ENCODE measurements at regions not wholly inside any gene's neighbourhood (a gene's known extent, or its start where the extent isn't known, plus 50 kb on each side); places are given as distances from the start of the nearest gene placed in this dataset.

DNA sequence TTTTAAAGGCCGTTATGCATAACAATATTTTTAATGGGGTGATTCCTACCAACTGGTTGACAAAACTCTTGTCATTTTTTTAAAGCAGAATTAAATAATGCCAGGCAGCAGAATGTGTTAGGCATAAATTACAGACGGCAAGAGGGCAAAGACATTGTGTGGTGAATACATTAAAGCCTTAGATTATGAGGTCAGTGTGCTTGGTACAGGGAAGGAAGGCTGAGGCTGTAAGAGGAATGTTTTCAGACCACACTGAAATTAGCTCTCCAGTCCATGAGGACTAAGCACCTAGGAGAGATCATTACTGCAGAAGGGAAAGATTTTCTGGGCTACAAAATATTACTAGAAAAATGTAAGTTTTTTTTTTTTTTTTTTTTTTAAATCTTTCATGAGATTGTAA, 312.8 kb upstream of the PRKCQ start:
- ATAC-seq (no peak), DNase-seq (no peak)
- Histone ChIP-seq H3K27me3 (ENCODE audit: low read length) (peaks cover 5% of the 10 kb centered on the region; the same call in 1 of the 2 replicates), H3K9me3 (ENCODE audit: low read length) (no peaks in the 10 kb centered on the region), H3K9ac (ENCODE audit: low read length) (no peak overlapping the region), H2AFZ (ENCODE audit: low read length) (no peak overlapping the region), H3K79me2 (ENCODE audit: low read length) (no peaks in the 10 kb centered on the region), H3K36me3 (ENCODE audit: low read depth, low read length) (no peaks in the 10 kb centered on the region), H3K4me1 (ENCODE audit: insufficient read depth, low read length) (no peaks in the 10 kb centered on the region), H3K4me3 (ENCODE audit: low read length) (no peak overlapping the region), H3K9me2 (replicated peaks; ENCODE audit: low read length) (no peaks in the 10 kb centered on the region), H3K4me2 (ENCODE audit: low read length) (no peak overlapping the region), H3K27ac (ENCODE audit: low read length) (no peak overlapping the region), H4K20me1 (ENCODE audit: low read length) (no peaks in the 10 kb centered on the region), H3F3A (ENCODE audit: low read length, unreplicated experiment) (no peaks in the 10 kb centered on the region)
- no TSS peak for BruUV-seq (replicated peaks)
- ChIA-PET POLR2A (ENCODE audit: unreplicated experiment) (no interaction called here), CTCF (no interaction called here)
- intact Hi-C loops (cut with micrococcal nuclease), result no loop called here
- TF ChIP-seq EZH2phosphoT487 (IDR thresholded peaks at IDR 0.05; ENCODE audit: borderline replicate concordance, low read length), result no peak
- TF ChIP-seq, protein P1, sequence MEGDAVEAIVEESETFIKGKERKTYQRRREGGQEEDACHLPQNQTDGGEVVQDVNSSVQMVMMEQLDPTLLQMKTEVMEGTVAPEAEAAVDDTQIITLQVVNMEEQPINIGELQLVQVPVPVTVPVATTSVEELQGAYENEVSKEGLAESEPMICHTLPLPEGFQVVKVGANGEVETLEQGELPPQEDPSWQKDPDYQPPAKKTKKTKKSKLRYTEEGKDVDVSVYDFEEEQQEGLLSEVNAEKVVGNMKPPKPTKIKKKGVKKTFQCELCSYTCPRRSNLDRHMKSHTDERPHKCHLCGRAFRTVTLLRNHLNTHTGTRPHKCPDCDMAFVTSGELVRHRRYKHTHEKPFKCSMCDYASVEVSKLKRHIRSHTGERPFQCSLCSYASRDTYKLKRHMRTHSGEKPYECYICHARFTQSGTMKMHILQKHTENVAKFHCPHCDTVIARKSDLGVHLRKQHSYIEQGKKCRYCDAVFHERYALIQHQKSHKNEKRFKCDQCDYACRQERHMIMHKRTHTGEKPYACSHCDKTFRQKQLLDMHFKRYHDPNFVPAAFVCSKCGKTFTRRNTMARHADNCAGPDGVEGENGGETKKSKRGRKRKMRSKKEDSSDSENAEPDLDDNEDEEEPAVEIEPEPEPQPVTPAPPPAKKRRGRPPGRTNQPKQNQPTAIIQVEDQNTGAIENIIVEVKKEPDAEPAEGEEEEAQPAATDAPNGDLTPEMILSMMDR (conservative IDR thresholded peaks at IDR 0.05; ENCODE audit: low read depth, low read length), result no peak

DNA sequence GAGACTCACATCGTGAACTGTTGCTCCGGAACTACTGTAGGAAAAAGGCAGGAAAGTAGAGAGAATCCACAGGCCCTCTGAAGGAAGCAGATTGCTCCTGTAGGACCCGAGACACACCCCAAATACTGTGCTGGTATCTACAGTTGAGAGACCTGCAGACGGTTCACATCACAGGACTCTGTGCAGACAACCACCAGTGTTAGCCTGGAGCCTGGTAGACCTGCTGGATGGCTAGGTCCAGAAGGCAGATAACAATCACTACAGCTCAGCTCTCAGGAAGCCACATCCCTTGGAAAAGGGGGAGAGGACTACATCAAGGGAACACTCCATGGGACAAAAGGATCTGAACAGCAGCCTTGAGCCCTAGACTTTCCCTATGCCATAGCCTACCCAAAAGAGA, 311.8 kb upstream of the PRKCQ start:
- H3K9me3 ChIP-seq (ENCODE audit: low read length), result no peaks in the 10 kb centered on the region
- no peaks in the 10 kb centered on the region for H3K9me2 ChIP-seq (replicated peaks; ENCODE audit: low read length)
- H3K36me3 ChIP-seq (ENCODE audit: low read depth, low read length), result no peaks in the 10 kb centered on the region
- H3K27me3 ChIP-seq (ENCODE audit: low read length), result peaks cover 5% of the 10 kb centered on the region; the same call in 1 of the 2 replicates
- no peaks in the 10 kb centered on the region for H3K79me2 ChIP-seq (ENCODE audit: low read length)
- ATAC-seq (no peak), DNase-seq (no peak)
- intact Hi-C loops (cut with micrococcal nuclease), result no loop called here
- H3K4me1 ChIP-seq (ENCODE audit: insufficient read depth, low read length), result no peaks in the 10 kb centered on the region
- no peak overlapping the region for H3K27ac ChIP-seq (ENCODE audit: low read length)
- ChIA-PET POLR2A (ENCODE audit: unreplicated experiment) (no interaction called here), CTCF (no interaction called here)
- no peak for TF ChIP-seq EZH2phosphoT487 (IDR thresholded peaks at IDR 0.05; ENCODE audit: borderline replicate concordance, low read length)
- TF ChIP-seq, protein P1 (conservative IDR thresholded peaks at IDR 0.05; ENCODE audit: low read depth, low read length), result no peak
- TF ChIP-seq EZH2 (IDR thresholded peaks at IDR 0.05; ENCODE audit: low read length, unreplicated experiment), result no peak
- BruUV-seq (replicated peaks), result no TSS peak
- no peak overlapping the region for H3K4me2 ChIP-seq (ENCODE audit: low read length)
- no peak overlapping the region for H3K9ac ChIP-seq (ENCODE audit: low read length)
- no peak overlapping the region for H3K4me3 ChIP-seq (ENCODE audit: low read length)
- H2AFZ ChIP-seq (ENCODE audit: low read length), result no peak overlapping the region
- no peaks in the 10 kb centered on the region for H3F3A ChIP-seq (ENCODE audit: low read length, unreplicated experiment)
- H4K20me1 ChIP-seq (ENCODE audit: low read length), result no peaks in the 10 kb centered on the region

DNA sequence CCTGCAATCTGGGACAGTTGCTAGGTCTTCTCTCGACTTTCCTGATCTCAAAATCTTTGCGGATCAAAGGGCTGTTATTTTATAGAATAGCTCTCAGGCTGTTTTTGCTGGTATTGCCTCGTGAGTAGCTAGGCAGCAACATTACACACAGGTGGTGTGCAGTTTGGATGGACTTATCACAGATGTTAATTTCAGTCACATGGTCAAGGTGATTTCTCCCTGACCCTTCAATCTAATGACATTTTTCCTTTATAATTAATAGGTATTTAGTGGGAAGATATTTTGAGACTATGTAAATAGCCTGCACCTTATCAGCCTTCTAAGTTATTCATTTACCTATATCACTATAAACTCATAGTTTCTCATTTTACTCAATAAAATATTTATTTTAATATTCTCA, 309.6 kb upstream of the PRKCQ start:
- ATAC-seq (no peak), DNase-seq (no peak)
- CTCF ChIA-PET, result no interaction called here
- intact Hi-C loops (cut with micrococcal nuclease), result no loop called here
- Histone ChIP-seq H3K27ac (ENCODE audit: low read length) (no peak overlapping the region), H3K9me2 (replicated peaks; ENCODE audit: low read length) (no peaks in the 10 kb centered on the region), H4K20me1 (ENCODE audit: low read length) (no peaks in the 10 kb centered on the region), H3K27me3 (ENCODE audit: low read length) (peaks cover 5% of the 10 kb centered on the region; the same call in 1 of the 2 replicates), H2AFZ (ENCODE audit: low read length) (no peak overlapping the region), H3K9me3 (ENCODE audit: low read length) (no peaks in the 10 kb centered on the region), H3F3A (ENCODE audit: low read length, unreplicated experiment) (no peaks in the 10 kb centered on the region), H3K4me2 (ENCODE audit: low read length) (no peak overlapping the region), H3K9ac (ENCODE audit: low read length) (no peak overlapping the region), H3K4me3 (ENCODE audit: low read length) (no peak overlapping the region), H3K79me2 (ENCODE audit: low read length) (no peaks in the 10 kb centered on the region), H3K4me1 (ENCODE audit: insufficient read depth, low read length) (no peaks in the 10 kb centered on the region), H3K36me3 (ENCODE audit: low read depth, low read length) (no peaks in the 10 kb centered on the region)
- POLR2A ChIA-PET (ENCODE audit: unreplicated experiment), result no interaction called here
- BruUV-seq (replicated peaks), result no TSS peak
- TF ChIP-seq EZH2phosphoT487 (IDR thresholded peaks at IDR 0.05; ENCODE audit: borderline replicate concordance, low read length) (no peak), EZH2 (IDR thresholded peaks at IDR 0.05; ENCODE audit: low read length, unreplicated experiment) (no peak)
- TF ChIP-seq, protein P1 (conservative IDR thresholded peaks at IDR 0.05; ENCODE audit: low read depth, low read length), result no peak
